Neuronal stem cell (in vitro differentiated cells): ENCODE measurements at regions not wholly inside any gene's neighbourhood (a gene's known extent, or its start where the extent isn't known, plus 50 kb on each side); places are given as distances from the start of the nearest gene placed in this dataset.

Experiments
- DNase-seq: peaks from one replicate; pipeline ENCODE4 v3.0.0-alpha.2; 2013; ENCODE audit warnings: low spot score
- H2AFZ ChIP-seq: one replicate; pipeline ENCODE4 v1.6.1; 2013; ENCODE audit warnings: mild to moderate bottlenecking, low read length, inconsistent platforms
- H2AK5ac ChIP-seq: 2 replicates; pipeline ENCODE4 v1.6.1; 2013; ENCODE audit warnings: low read depth, mild to moderate bottlenecking, inconsistent platforms, low read length, moderate library complexity, mixed read lengths
- H2BK120ac ChIP-seq: 2 replicates; pipeline ENCODE4 v1.6.1; 2013; ENCODE audit warnings: low read depth, mild to moderate bottlenecking, inconsistent platforms, low read length, moderate library complexity, mixed read lengths
- H2BK12ac ChIP-seq: one replicate; pipeline ENCODE4 v1.6.1; 2013; ENCODE audit warnings: low read length, inconsistent platforms
- H2BK15ac ChIP-seq: 2 replicates; pipeline ENCODE4 v1.6.1; 2013; ENCODE audit warnings: mild to moderate bottlenecking, low read length, inconsistent platforms, mixed read lengths
- H2BK5ac ChIP-seq: one replicate; pipeline ENCODE4 v1.6.1; 2013; ENCODE audit warnings: inconsistent platforms, mild to moderate bottlenecking, low read length, moderate library complexity
- H3K14ac ChIP-seq: one replicate; pipeline ENCODE4 v1.6.1; 2013; ENCODE audit warnings: low read length, inconsistent platforms
- H3K18ac ChIP-seq: 2 replicates; pipeline ENCODE4 v1.6.1; 2013; ENCODE audit warnings: low read length, inconsistent platforms
- H3K23ac ChIP-seq: 2 replicates; pipeline ENCODE4 v1.6.1; 2013; ENCODE audit warnings: low read depth, mild to moderate bottlenecking, mixed read lengths, low read length, inconsistent platforms; ENCODE audit not compliant: poor library complexity
- H3K27ac ChIP-seq: replicated peaks from 3 replicates; pipeline ENCODE4 v1.5.1; 2013; ENCODE audit warnings: low read length, inconsistent platforms
- H3K27me3 ChIP-seq, 3 experiments: 2 replicates each; pipeline ENCODE4 v1.6.1; 2013; ENCODE audit warnings: low read length in 3 of 3, mild to moderate bottlenecking in 2 of 3, inconsistent platforms in 1 of 3, low read depth in 1 of 3, mixed read lengths in 1 of 3, moderate library complexity in 1 of 3; ENCODE audit not compliant: control insufficient read depth in 3 of 3, insufficient read depth in 3 of 3
- H3K36me3 ChIP-seq, 2 donors: replicated peaks in 1 of 2; 2 replicates each; pipeline ENCODE4 v1.6.1; 2013; ENCODE audit warnings: low read length in 2 of 2; ENCODE audit not compliant: control insufficient read depth in 2 of 2, insufficient read depth in 2 of 2
- H3K4ac ChIP-seq: 2 replicates; pipeline ENCODE4 v1.6.1; 2013; ENCODE audit warnings: inconsistent platforms, mild to moderate bottlenecking, low read length, moderate library complexity
- H3K4me1 ChIP-seq, 2 donors: 1 replicate in 1 of 2; 2 replicates in 1 of 2; pipeline ENCODE4 v1.6.1; 2013; ENCODE audit warnings: low read length in 2 of 2, low read depth in 1 of 2; ENCODE audit not compliant: control insufficient read depth in 2 of 2, insufficient read depth in 1 of 2
- H3K4me2 ChIP-seq: one replicate; pipeline ENCODE4 v1.6.1; 2013; ENCODE audit warnings: mild to moderate bottlenecking, low read length, inconsistent platforms; ENCODE audit not compliant: insufficient read depth, poor library complexity, severe bottlenecking
- H3K4me3 ChIP-seq, 2 donors: 2 replicates each; pipeline ENCODE4 v1.5.1; 2013; ENCODE audit warnings: low read length in 2 of 2, mild to moderate bottlenecking in 2 of 2, inconsistent platforms in 1 of 2, moderate library complexity in 1 of 2
- H3K79me1 ChIP-seq: one replicate; pipeline ENCODE4 v1.6.1; 2013; ENCODE audit warnings: low read depth, mild to moderate bottlenecking, inconsistent platforms, low read length, moderate library complexity
- H3K9ac ChIP-seq: one replicate; pipeline ENCODE4 v1.6.1; 2013; ENCODE audit warnings: mild to moderate bottlenecking, low read depth, low read length, inconsistent platforms; ENCODE audit not compliant: poor library complexity
- H3K9me3 ChIP-seq, 2 donors: replicated peaks in 1 of 2; 2 replicates each; pipeline versions ENCODE3 to v1.6.1; 2013; ENCODE audit warnings: low read length in 2 of 2, mild to moderate bottlenecking in 2 of 2, inconsistent platforms in 1 of 2, low read depth in 1 of 2, mixed read lengths in 1 of 2, moderate library complexity in 1 of 2; ENCODE audit not compliant: control insufficient read depth in 2 of 2, insufficient read depth in 1 of 2
- H4K8ac ChIP-seq: one replicate; pipeline ENCODE4 v1.6.1; 2013; ENCODE audit warnings: low read depth, mild to moderate bottlenecking, inconsistent platforms, low read length, moderate library complexity
- H4K91ac ChIP-seq: one replicate; pipeline ENCODE4 v1.6.1; 2013; ENCODE audit warnings: low read length, low read depth, mild to moderate bottlenecking, inconsistent platforms; ENCODE audit not compliant: poor library complexity
- WGBS, 2 donors: extraction: QIAGEN DNeasy Blood & Tissue Kit; methylation state at CpG; one replicate each; pipeline ENCODE4 v1.1.7; 2013; ENCODE audit warnings: missing lambda C conversion rate in 2 of 2, mixed read lengths in 1 of 2; ENCODE audit not compliant: insufficient read length in 2 of 2, insufficient replicate concordance in 1 of 2; ENCODE audit errors: extremely low coverage in 2 of 2; 5-methylcytosine and 5-hydroxymethylcytosine counted together

- Histone ChIP-seq H2AFZ (no peak overlapping the region), H3K4me3 (no peak overlapping the region), H2BK15ac (no peak overlapping the region), H3K4me2 (no peak overlapping the region), H3K4me1 (no peaks in the 10 kb centered on the region), H3K27ac (no peak overlapping the region), H2BK12ac (no peak overlapping the region), H3K36me3 (no peaks in the 10 kb centered on the region), H4K91ac (no peak overlapping the region), H3K4ac (no peak overlapping the region), H2BK5ac (no peak overlapping the region), H4K8ac (no peak overlapping the region), H3K23ac (no peak overlapping the region), H3K18ac (no peak overlapping the region), H3K27me3 (peaks cover 0 to 3% (median 0%) of the 10 kb centered on the region in 3 experiments), H2BK120ac (no peak overlapping the region), H2AK5ac (no peak overlapping the region), H3K9me3 (no peaks in the 10 kb centered on the region), H3K9ac (no peak overlapping the region), H3K79me1 (no peaks in the 10 kb centered on the region), H3K14ac (no peak overlapping the region)
- WGBS, 2 donors, result no CpG with 5 or more reads among the region's 2 CpGs
- no peak for DNase-seq
Observed at GRCh38 chr9:109845226-109845625, 65.2 kb downstream of the PALM2AKAP2 start.

GRCh38 chr9:109846776-109847175 lies 66.8 kb downstream of the PALM2AKAP2 start:
- no peak overlapping the region for H3K4ac ChIP-seq
- no peak overlapping the region for H3K4me3 ChIP-seq
- H3K4me2 ChIP-seq, result no peak overlapping the region
- H2BK120ac ChIP-seq, result no peak overlapping the region
- H3K4me1 ChIP-seq, result no peaks in the 10 kb centered on the region
- H3K14ac ChIP-seq, result no peak overlapping the region
- no CpG with 5 or more reads among the region's 4 CpGs for WGBS, 2 donors
- no peaks in the 10 kb centered on the region for H3K79me1 ChIP-seq
- no peak for DNase-seq
- H4K91ac ChIP-seq, result no peak overlapping the region
- no peak overlapping the region for H2BK12ac ChIP-seq
- no peak overlapping the region for H2AK5ac ChIP-seq
- no peak overlapping the region for H4K8ac ChIP-seq
- no peak overlapping the region for H2AFZ ChIP-seq
- no peak overlapping the region for H3K18ac ChIP-seq
- no peak overlapping the region for H3K27ac ChIP-seq
- no peak overlapping the region for H2BK15ac ChIP-seq
- H3K9ac ChIP-seq, result no peak overlapping the region
- no peak overlapping the region for H2BK5ac ChIP-seq
- H3K36me3 ChIP-seq, result peaks cover 0 to 2% of the 10 kb centered on the region in 2 donors
- H3K23ac ChIP-seq, result no peak overlapping the region
- peaks cover 0 to 2% of the 10 kb centered on the region in 2 donors for H3K9me3 ChIP-seq
- peaks cover 0 to 3% (median 0%) of the 10 kb centered on the region in 3 experiments for H3K27me3 ChIP-seq

GRCh38 chr9:109852556-109852955 lies 72.6 kb downstream of the PALM2AKAP2 start:
- H4K91ac ChIP-seq, result no peak overlapping the region

GRCh38 chr9:109855540-109855939 lies 75.5 kb downstream of the PALM2AKAP2 start:
- Histone ChIP-seq H4K91ac (no peak overlapping the region), H3K79me1 (no peaks in the 10 kb centered on the region), H3K27ac (no peak overlapping the region), H2AFZ (no peak overlapping the region), H2BK5ac (no peak overlapping the region), H3K9ac (no peak overlapping the region), H3K4me1 (peaks cover 3 to 7% of the 10 kb centered on the region in 2 donors), H3K18ac (no peak overlapping the region), H3K9me3 (peaks cover 0 to 2% of the 10 kb centered on the region in 2 donors), H2AK5ac (no peak overlapping the region), H3K23ac (no peak overlapping the region), H3K27me3 (no peaks in the 10 kb centered on the region), H3K4ac (no peak overlapping the region), H2BK12ac (no peak overlapping the region), H2BK15ac (no peak overlapping the region), H4K8ac (no peak overlapping the region), H3K4me2 (no peak overlapping the region), H2BK120ac (no peak overlapping the region), H3K14ac (no peak overlapping the region), H3K36me3 (peaks cover 0 to 2% of the 10 kb centered on the region in 2 donors), H3K4me3 (no peak overlapping the region)
- DNase-seq, result no peak
- no CpG with 5 or more reads among the region's 2 CpGs for WGBS, 2 donors

More at GRCh38 chr9:109852556-109852955, 72.6 kb downstream of the PALM2AKAP2 start:
- Histone ChIP-seq H3K14ac (no peak overlapping the region), H3K4me1 (peaks cover 3 to 7% of the 10 kb centered on the region in 2 donors), H3K4me3 (no peak overlapping the region), H3K36me3 (peaks cover 0 to 2% of the 10 kb centered on the region in 2 donors), H3K4me2 (no peak overlapping the region), H2BK15ac (no peak overlapping the region), H4K8ac (no peak overlapping the region), H3K27me3 (no peaks in the 10 kb centered on the region), H3K4ac (no peak overlapping the region), H2AFZ (no peak overlapping the region), H3K27ac (no peak overlapping the region), H2BK5ac (no peak overlapping the region), H2BK12ac (no peak overlapping the region), H2AK5ac (no peak overlapping the region), H3K79me1 (no peaks in the 10 kb centered on the region), H3K18ac (no peak overlapping the region), H3K23ac (no peak overlapping the region), H3K9me3 (peaks cover 0 to 2% of the 10 kb centered on the region in 2 donors), H3K9ac (no peak overlapping the region), H2BK120ac (no peak overlapping the region)
- no peak for DNase-seq
- no CpG with 5 or more reads among the region's 2 CpGs for WGBS, 2 donors
